ENCODE measurements at regions not wholly inside any gene's neighbourhood (a gene's known extent, or its start where the extent isn't known, plus 50 kb on each side); places are given as distances from the start of the nearest gene placed in this dataset.

DNA sequence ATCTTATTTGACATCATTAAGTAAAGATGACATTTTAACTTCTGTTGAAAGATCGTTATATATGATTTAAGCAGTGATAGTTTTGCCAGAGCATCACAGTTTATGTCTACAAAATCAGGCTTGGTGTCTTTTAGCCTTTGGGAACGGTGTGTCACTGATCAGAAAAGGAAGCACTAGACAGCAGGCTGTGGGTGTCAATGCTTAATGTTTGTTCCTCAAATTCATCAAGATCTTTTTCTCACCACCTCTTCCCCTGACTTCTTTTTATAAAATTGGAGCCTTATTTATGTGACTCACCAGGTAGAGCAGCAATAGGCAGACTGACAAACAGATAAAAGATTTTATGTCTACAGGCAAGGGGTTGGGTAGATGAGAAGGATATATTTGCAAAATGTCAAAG lies 1558.5 kb downstream of the EFNB2 start:
- TF ChIP-seq, protein P1, sequence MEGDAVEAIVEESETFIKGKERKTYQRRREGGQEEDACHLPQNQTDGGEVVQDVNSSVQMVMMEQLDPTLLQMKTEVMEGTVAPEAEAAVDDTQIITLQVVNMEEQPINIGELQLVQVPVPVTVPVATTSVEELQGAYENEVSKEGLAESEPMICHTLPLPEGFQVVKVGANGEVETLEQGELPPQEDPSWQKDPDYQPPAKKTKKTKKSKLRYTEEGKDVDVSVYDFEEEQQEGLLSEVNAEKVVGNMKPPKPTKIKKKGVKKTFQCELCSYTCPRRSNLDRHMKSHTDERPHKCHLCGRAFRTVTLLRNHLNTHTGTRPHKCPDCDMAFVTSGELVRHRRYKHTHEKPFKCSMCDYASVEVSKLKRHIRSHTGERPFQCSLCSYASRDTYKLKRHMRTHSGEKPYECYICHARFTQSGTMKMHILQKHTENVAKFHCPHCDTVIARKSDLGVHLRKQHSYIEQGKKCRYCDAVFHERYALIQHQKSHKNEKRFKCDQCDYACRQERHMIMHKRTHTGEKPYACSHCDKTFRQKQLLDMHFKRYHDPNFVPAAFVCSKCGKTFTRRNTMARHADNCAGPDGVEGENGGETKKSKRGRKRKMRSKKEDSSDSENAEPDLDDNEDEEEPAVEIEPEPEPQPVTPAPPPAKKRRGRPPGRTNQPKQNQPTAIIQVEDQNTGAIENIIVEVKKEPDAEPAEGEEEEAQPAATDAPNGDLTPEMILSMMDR (IDR thresholded peaks at IDR 0.05; ENCODE audit: borderline replicate concordance, extremely low read depth, low read length, poor library complexity, severe bottlenecking), result no peak
- no peak for TF ChIP-seq EZH2 (IDR thresholded peaks at IDR 0.05; ENCODE audit: borderline replicate concordance, low read depth, low read length, severe bottlenecking)
